Left ventricle myocardium inferior (tissue), 1 donor: ENCODE measurements at regions not wholly inside any gene's neighbourhood (a gene's known extent, or its start where the extent isn't known, plus 50 kb on each side); places are given as distances from the start of the nearest gene placed in this dataset.

ENCODE experiments used
- DNase-seq: peaks from one replicate; pipeline ENCODE4 v3.0.0-alpha.2; 2020
- H3K27ac ChIP-seq: fragments of 200-600 bp; replicated peaks from 2 replicates; pipeline ENCODE4 v1.8.0; 2021
- H3K27me3 ChIP-seq: fragments of 200-600 bp; 2 replicates; pipeline ENCODE4 v1.8.0; 2021; ENCODE audit warnings: low read depth
- H3K36me3 ChIP-seq: fragments of 200-600 bp; 2 replicates; pipeline ENCODE4 v1.8.0; 2021
- H3K4me1 ChIP-seq: fragments of 200-600 bp; 2 replicates; pipeline ENCODE4 v1.8.0; 2021
- H3K4me3 ChIP-seq: fragments of 200-600 bp; 2 replicates; pipeline ENCODE4 v1.8.0; 2021; ENCODE audit warnings: mild to moderate bottlenecking, moderate library complexity
- H3K9me3 ChIP-seq: fragments of 200-600 bp; replicated peaks from 2 replicates; pipeline ENCODE4 v1.8.0; 2021
- CTCF ChIP-seq: fragments of 200-600 bp; IDR thresholded peaks from 2 replicates; pipeline ENCODE4 v1.8.0; 2021; ENCODE audit warnings: antibody characterized with exemption, mild to moderate bottlenecking, borderline replicate concordance
- intact Hi-C: fragments of 100-400 bp; cut with micrococcal nuclease; formaldehyde crosslinking; loops from one replicate; pipeline ENCODE4 v1.11.0; 2022
- donor health status: DM: no; HTN: yes; CAD: no; lungs with severe emphysema.

- Histone ChIP-seq H3K4me3 (no peak overlapping the region), H3K4me1 (peaks cover 5% of the 10 kb centered on the region), H3K27ac (no peak overlapping the region), H3K9me3 (no peaks in the 10 kb centered on the region), H3K27me3 (peaks cover 100% of the 10 kb centered on the region), H3K36me3 (no peaks in the 10 kb centered on the region)
- no peak for DNase-seq
- no peak for TF ChIP-seq CTCF
- intact Hi-C loops: no loop called here
Measured at GRCh38 chr17:36731811-36732210, 130.4 kb downstream of the MRM1 start.

GRCh38 chr17:36732351-36732750 is 131.0 kb downstream of the MRM1 start:
- Histone ChIP-seq H3K27me3 (peaks cover 100% of the 10 kb centered on the region), H3K36me3 (no peaks in the 10 kb centered on the region), H3K4me1 (peaks cover 5% of the 10 kb centered on the region), H3K4me3 (no peak overlapping the region), H3K9me3 (no peaks in the 10 kb centered on the region), H3K27ac (no peak overlapping the region)
- intact Hi-C loops: no loop called here
- no peak for DNase-seq
- no peak for TF ChIP-seq CTCF

- Histone ChIP-seq H3K27me3 (peaks cover 95% of the 10 kb centered on the region), H3K4me1 (no peaks in the 10 kb centered on the region), H3K27ac (no peak overlapping the region), H3K9me3 (no peaks in the 10 kb centered on the region), H3K4me3 (no peak overlapping the region), H3K36me3 (no peaks in the 10 kb centered on the region)
- DNase-seq: no peak
- TF ChIP-seq CTCF: no peak
- intact Hi-C loops: no loop called here
Measured at GRCh38 chr17:36736201-36737156, 135.1 kb downstream of the MRM1 start.

- H3K4me1 ChIP-seq: no peaks in the 10 kb centered on the region
- H3K27me3 ChIP-seq: peaks cover 91% of the 10 kb centered on the region
- intact Hi-C loops: no loop called here
- peaks cover 1% of the 10 kb centered on the region for H3K9me3 ChIP-seq
- no peak overlapping the region for H3K4me3 ChIP-seq
- no peak for TF ChIP-seq CTCF
- H3K27ac ChIP-seq: no peak overlapping the region
- no peak for DNase-seq
- no peaks in the 10 kb centered on the region for H3K36me3 ChIP-seq
Measured at GRCh38 chr17:36739208-36739607, 137.8 kb downstream of the MRM1 start.

- no peak for TF ChIP-seq CTCF
- Histone ChIP-seq H3K4me1 (no peaks in the 10 kb centered on the region), H3K27ac (no peak overlapping the region), H3K9me3 (peaks cover 10% of the 10 kb centered on the region), H3K36me3 (no peaks in the 10 kb centered on the region), H3K27me3 (peaks cover 81% of the 10 kb centered on the region), H3K4me3 (no peak overlapping the region)
- intact Hi-C loops: no loop called here
- DNase-seq: no peak
Measured at GRCh38 chr17:36740157-36740556, 138.8 kb downstream of the MRM1 start.
